ENCODE measurements at regions not wholly inside any gene's neighbourhood (a gene's known extent, or its start where the extent isn't known, plus 50 kb on each side); places are given as distances from the start of the nearest gene placed in this dataset.

- Histone ChIP-seq H3K27me3 (no peaks in the 10 kb centered on the region), H3K4me3 (no peak overlapping the region), H3K4me1 (no peaks in the 10 kb centered on the region), H3K9me3 (no peaks in the 10 kb centered on the region), H3K27ac (no peak overlapping the region), H3K36me3 (no peaks in the 10 kb centered on the region)
- intact Hi-C loops (cut with DNase I; ENCODE audit: low total_unique reads), result no loop called here
- no peak for DNase-seq
- TF ChIP-seq CTCF (IDR thresholded peaks at IDR 0.05) (no peak), POLR2A (IDR thresholded peaks at IDR 0.05) (no peak)
Observed at GRCh38 chr15:95043933-95044313, 812.6 kb downstream of the MCTP2 start.

GRCh38 chr15:95044745-95045417, 813.5 kb downstream of the MCTP2 start:
- H3K9me3 ChIP-seq, result no peaks in the 10 kb centered on the region
- no peak for DNase-seq
- H3K4me1 ChIP-seq, result no peaks in the 10 kb centered on the region
- no peaks in the 10 kb centered on the region for H3K27me3 ChIP-seq
- intact Hi-C loops (cut with DNase I; ENCODE audit: low total_unique reads), result no loop called here
- H3K36me3 ChIP-seq, result no peaks in the 10 kb centered on the region
- TF ChIP-seq POLR2A (IDR thresholded peaks at IDR 0.05) (no peak), CTCF (IDR thresholded peaks at IDR 0.05) (no peak)
- H3K27ac ChIP-seq, result no peak overlapping the region
- no peak overlapping the region for H3K4me3 ChIP-seq

GRCh38 chr15:95051861-95052260, 820.5 kb downstream of the MCTP2 start:
- Histone ChIP-seq H3K36me3 (no peaks in the 10 kb centered on the region), H3K27ac (no peak overlapping the region), H3K4me3 (no peak overlapping the region), H3K4me1 (no peaks in the 10 kb centered on the region), H3K27me3 (no peaks in the 10 kb centered on the region), H3K9me3 (no peaks in the 10 kb centered on the region)
- intact Hi-C loops (cut with DNase I; ENCODE audit: low total_unique reads), result no loop called here
- DNase-seq, result no peak
- no peak for TF ChIP-seq POLR2A (IDR thresholded peaks at IDR 0.05)
- no peak for TF ChIP-seq CTCF (IDR thresholded peaks at IDR 0.05)

GRCh38 chr15:95059346-95059905, 828.1 kb downstream of the MCTP2 start:
- no peaks in the 10 kb centered on the region for H3K9me3 ChIP-seq
- H3K4me1 ChIP-seq, result no peaks in the 10 kb centered on the region
- no peak for TF ChIP-seq POLR2A (IDR thresholded peaks at IDR 0.05)
- TF ChIP-seq CTCF (IDR thresholded peaks at IDR 0.05), result no peak
- no peak overlapping the region for H3K27ac ChIP-seq
- no peak overlapping the region for H3K4me3 ChIP-seq
- intact Hi-C loops (cut with DNase I; ENCODE audit: low total_unique reads), result no loop called here
- no peaks in the 10 kb centered on the region for H3K27me3 ChIP-seq
- H3K36me3 ChIP-seq, result no peaks in the 10 kb centered on the region
- DNase-seq, result no peak

- Histone ChIP-seq H3K27ac (no peak overlapping the region), H3K27me3 (no peaks in the 10 kb centered on the region), H3K9me3 (no peaks in the 10 kb centered on the region), H3K4me1 (no peaks in the 10 kb centered on the region), H3K4me3 (no peak overlapping the region), H3K36me3 (no peaks in the 10 kb centered on the region)
- DNase-seq, result no peak
- intact Hi-C loops (cut with DNase I; ENCODE audit: low total_unique reads), result no loop called here
- no peak for TF ChIP-seq CTCF (IDR thresholded peaks at IDR 0.05)
- TF ChIP-seq POLR2A (IDR thresholded peaks at IDR 0.05), result no peak
Observed at GRCh38 chr15:95068701-95069521, 837.5 kb downstream of the MCTP2 start.

All from uterus (tissue), 3 donors.